ENCODE measurements at regions not wholly inside any gene's neighbourhood (a gene's known extent, or its start where the extent isn't known, plus 50 kb on each side); places are given as distances from the start of the nearest gene placed in this dataset.

- no peak for TF ChIP-seq NFIC (IDR thresholded peaks at IDR 0.05)
- TF ChIP-seq CEBPB (IDR thresholded peaks at IDR 0.05) = no peak
- TF ChIP-seq EP300 (IDR thresholded peaks at IDR 0.05; ENCODE audit: borderline replicate concordance) = no peak
- TF ChIP-seq TEAD4 (IDR thresholded peaks at IDR 0.05) = no peak
- no peak for TF ChIP-seq RAD21 (IDR thresholded peaks at IDR 0.05; ENCODE audit: low read depth)
- no peak for TF ChIP-seq REST (IDR thresholded peaks at IDR 0.05; ENCODE audit: low read depth)
- TF ChIP-seq MAX (IDR thresholded peaks at IDR 0.05) = no peak
These were observed 1336.0 kb upstream of the CDH8 start for GRCh38 chr16:63372283-63372682.
